Calu3 (cell line): ENCODE measurements at regions not wholly inside any gene's neighbourhood (a gene's known extent, or its start where the extent isn't known, plus 50 kb on each side); places are given as distances from the start of the nearest gene placed in this dataset.

ENCODE experiments used
- BruUV-seq: library from RNA; stranded (reverse); fragments of 400-500 nt; replicated peaks from 2 replicates; lab custom pipeline; 2021; lab: Mats Ljungman, UMichigan
- CTCF ChIA-PET: fragments of 300-600 bp; sonication (Branson Sonifier 250); formaldehyde crosslinking; loops from one replicate; lab custom pipeline; 2022; ENCODE audit warnings: antibody characterized with exemption; lab: Charles Lee
- DNase-seq: peaks from one replicate; pipeline ENCODE4 v3.0.0; 2022
- H3K27ac Mint-ChIP-seq: one replicate; pipeline ENCODE4 v1.8.0; 2022; ENCODE audit warnings: mixed read lengths; ENCODE audit not compliant: unreplicated experiment
- H3K27me3 Mint-ChIP-seq: one replicate; pipeline ENCODE4 v1.8.0; 2022; ENCODE audit warnings: mixed read lengths; ENCODE audit not compliant: unreplicated experiment
- H3K36me3 Mint-ChIP-seq: one replicate; pipeline ENCODE4 v1.8.0; 2022; ENCODE audit warnings: mild to moderate bottlenecking, moderate library complexity, mixed read lengths; ENCODE audit not compliant: insufficient read depth, unreplicated experiment
- H3K4me1 Mint-ChIP-seq: one replicate; pipeline ENCODE4 v1.8.0; 2022; ENCODE audit warnings: mild to moderate bottlenecking, low read depth, mixed read lengths; ENCODE audit not compliant: unreplicated experiment
- H3K4me3 Mint-ChIP-seq: one replicate; pipeline ENCODE4 v1.8.0; 2022; ENCODE audit warnings: mild to moderate bottlenecking, low read depth, moderate library complexity, mixed read lengths; ENCODE audit not compliant: unreplicated experiment
- H3K9me3 Mint-ChIP-seq: one replicate; pipeline ENCODE4 v1.8.0; 2022; ENCODE audit warnings: low read depth, mixed read lengths; ENCODE audit not compliant: unreplicated experiment
- intact Hi-C: fragments of 100-400 bp; cut with micrococcal nuclease; formaldehyde crosslinking; loops from one replicate; pipeline ENCODE4 v1.10.0; 2022; ENCODE audit not compliant: unreplicated experiment
- TF ChIP-seq, protein P1 (sequence below): fragments of 200-600 bp; IDR thresholded peaks from one replicate; pipeline ENCODE4 v1.8.0; 2022; ENCODE audit warnings: antibody characterized with exemption; ENCODE audit not compliant: unreplicated experiment

DNA sequence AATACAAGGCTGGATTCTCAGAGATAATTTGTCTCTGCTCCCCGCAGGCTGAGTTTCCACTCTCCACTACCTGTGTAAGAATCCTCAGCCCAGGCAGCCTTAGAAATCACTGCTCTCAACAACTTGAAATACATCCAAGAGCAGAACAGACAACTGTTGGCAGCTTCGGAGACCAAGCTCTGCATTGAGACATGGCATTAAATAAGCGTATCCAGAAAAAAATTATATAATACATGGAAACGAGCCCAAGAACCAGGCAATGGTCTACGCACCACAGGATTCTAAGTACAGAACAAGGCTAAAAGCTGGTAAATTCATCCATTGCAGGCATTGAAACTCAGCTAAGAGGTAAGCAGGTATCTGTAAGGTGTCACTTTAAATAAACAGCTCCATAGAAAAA is 165.5 kb upstream of the DIO3 start:
- H3K27me3 Mint-ChIP-seq, result peaks cover 48% of the 10 kb centered on the region
- peaks cover 2% of the 10 kb centered on the region for H3K9me3 Mint-ChIP-seq
- H3K4me1 Mint-ChIP-seq, result no peaks in the 10 kb centered on the region
- TF ChIP-seq, protein P1, sequence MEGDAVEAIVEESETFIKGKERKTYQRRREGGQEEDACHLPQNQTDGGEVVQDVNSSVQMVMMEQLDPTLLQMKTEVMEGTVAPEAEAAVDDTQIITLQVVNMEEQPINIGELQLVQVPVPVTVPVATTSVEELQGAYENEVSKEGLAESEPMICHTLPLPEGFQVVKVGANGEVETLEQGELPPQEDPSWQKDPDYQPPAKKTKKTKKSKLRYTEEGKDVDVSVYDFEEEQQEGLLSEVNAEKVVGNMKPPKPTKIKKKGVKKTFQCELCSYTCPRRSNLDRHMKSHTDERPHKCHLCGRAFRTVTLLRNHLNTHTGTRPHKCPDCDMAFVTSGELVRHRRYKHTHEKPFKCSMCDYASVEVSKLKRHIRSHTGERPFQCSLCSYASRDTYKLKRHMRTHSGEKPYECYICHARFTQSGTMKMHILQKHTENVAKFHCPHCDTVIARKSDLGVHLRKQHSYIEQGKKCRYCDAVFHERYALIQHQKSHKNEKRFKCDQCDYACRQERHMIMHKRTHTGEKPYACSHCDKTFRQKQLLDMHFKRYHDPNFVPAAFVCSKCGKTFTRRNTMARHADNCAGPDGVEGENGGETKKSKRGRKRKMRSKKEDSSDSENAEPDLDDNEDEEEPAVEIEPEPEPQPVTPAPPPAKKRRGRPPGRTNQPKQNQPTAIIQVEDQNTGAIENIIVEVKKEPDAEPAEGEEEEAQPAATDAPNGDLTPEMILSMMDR, result no peak
- DNase-seq, result no peak
- no peak overlapping the region for H3K4me3 Mint-ChIP-seq
- H3K27ac Mint-ChIP-seq, result no peak overlapping the region
- no TSS peak for BruUV-seq
- CTCF ChIA-PET, result no interaction called here
- H3K36me3 Mint-ChIP-seq, result no peaks in the 10 kb centered on the region
- intact Hi-C loops, result no loop called here

DNA sequence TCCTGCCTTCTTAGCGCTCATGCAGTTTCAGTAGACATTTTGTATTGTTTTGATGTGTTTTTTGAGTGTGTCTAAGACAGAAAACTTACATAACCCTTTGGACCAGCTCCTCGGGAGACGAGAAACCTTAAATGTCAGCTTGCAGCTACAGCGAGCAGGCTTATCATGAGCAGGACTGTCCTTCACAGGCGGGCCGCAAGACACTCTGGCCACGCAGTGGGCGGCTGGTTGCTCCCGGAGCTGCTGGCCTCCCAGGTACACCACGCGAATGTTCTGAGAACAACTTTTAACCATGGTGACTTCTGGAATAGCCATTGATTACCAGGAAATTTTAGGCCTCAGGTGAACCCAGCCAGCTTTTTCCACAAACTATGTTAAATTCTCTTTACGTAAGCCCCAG is 164.1 kb upstream of the DIO3 start:
- no peaks in the 10 kb centered on the region for H3K4me1 Mint-ChIP-seq
- H3K36me3 Mint-ChIP-seq, result no peaks in the 10 kb centered on the region
- no peak overlapping the region for H3K27ac Mint-ChIP-seq
- intact Hi-C loops, result no loop called here
- CTCF ChIA-PET, result interaction anchor here (0.6 to 0.7 kb wide), 2 partner anchors 48 to 524 kb away, joined by 3 read pairs; no protein-coding TSS in a partner anchor
- H3K4me3 Mint-ChIP-seq, result no peak overlapping the region
- no peak for DNase-seq
- TF ChIP-seq, protein P1, result no peak
- H3K9me3 Mint-ChIP-seq, result no peaks in the 10 kb centered on the region
- no TSS peak for BruUV-seq
- peaks cover 50% of the 10 kb centered on the region for H3K27me3 Mint-ChIP-seq

DNA sequence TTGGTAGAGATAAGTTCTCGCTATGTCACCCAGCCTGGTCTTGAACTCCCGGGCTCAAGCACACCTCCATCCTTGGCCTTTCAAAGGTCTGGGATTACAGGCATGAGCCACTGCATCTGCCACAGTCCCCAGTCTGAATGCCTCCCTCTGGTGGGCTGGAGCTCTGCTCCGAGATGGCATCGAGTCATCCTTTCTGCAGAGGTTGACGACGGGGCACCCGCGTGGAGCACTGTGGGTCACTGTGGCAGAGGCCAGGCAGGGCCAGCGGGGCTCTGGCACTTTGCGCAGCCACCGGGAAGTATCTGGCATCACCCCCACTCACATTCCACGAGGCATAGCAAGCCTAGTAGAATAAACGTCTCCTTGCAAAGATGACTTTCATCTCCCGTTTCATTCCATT is 163.3 kb upstream of the DIO3 start:
- peaks cover 50% of the 10 kb centered on the region for H3K27me3 Mint-ChIP-seq
- DNase-seq, result no peak
- CTCF ChIA-PET, result no interaction called here

DNA sequence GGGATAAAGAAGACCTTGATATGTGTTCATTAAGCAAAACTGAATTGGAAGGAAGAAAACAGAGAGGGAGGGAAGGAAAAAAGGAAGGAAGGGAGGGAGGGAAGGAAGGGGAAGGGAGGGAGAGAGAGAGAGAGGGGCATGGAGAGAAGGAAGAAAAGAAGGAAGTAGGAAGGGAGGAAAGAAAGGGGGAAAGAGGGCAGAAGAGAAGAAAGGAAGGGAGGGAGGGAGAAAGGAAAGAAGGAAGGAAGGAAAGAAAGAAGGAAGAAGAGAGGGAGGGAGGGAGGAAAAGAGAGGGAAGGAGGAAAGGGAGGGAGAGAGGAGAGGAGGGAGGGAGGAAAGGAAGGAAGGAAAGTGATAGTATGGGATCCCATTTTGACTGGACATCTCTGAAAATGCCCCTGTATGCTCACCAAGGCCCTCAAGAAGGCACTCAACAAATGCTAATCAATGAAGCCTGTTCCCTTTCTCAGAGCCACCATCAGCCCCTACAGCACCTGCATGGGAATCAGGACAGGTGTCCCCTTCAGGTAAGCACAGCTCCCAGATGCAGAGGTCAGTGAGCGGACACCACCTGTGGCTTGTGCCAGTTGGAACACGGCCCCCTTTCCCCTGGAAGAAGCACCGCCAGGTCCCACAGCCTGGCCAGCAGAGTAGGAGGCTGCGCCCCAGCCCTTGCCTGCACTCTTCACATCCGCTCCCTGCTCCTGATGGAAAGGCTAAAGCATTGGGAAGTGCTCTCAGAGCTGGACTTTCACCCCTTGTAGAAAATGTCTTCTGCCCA is 161.4 kb upstream of the DIO3 start:
- no peak overlapping the region for H3K27ac Mint-ChIP-seq
- intact Hi-C loops, result no loop called here
- no peaks in the 10 kb centered on the region for H3K9me3 Mint-ChIP-seq
- H3K4me3 Mint-ChIP-seq, result no peak overlapping the region
- TF ChIP-seq, protein P1, result no peak
- H3K27me3 Mint-ChIP-seq, result peaks cover 35% of the 10 kb centered on the region
- H3K36me3 Mint-ChIP-seq, result no peaks in the 10 kb centered on the region
- CTCF ChIA-PET, result interaction anchor here (0.8 kb wide), 1 partner anchor 13 kb away, joined by 9 read pairs; no protein-coding TSS in a partner anchor
- no peaks in the 10 kb centered on the region for H3K4me1 Mint-ChIP-seq
- DNase-seq, result no peak
- BruUV-seq, result no TSS peak

More for the DNA sequence above, 163.3 kb upstream of the DIO3 start:
- no peaks in the 10 kb centered on the region for H3K4me1 Mint-ChIP-seq
- TF ChIP-seq, protein P1, result no peak
- BruUV-seq, result no TSS peak
- no peak overlapping the region for H3K27ac Mint-ChIP-seq
- no peaks in the 10 kb centered on the region for H3K36me3 Mint-ChIP-seq
- no peaks in the 10 kb centered on the region for H3K9me3 Mint-ChIP-seq
- intact Hi-C loops, result no loop called here
- H3K4me3 Mint-ChIP-seq, result no peak overlapping the region
